ENCODE measurements at regions not wholly inside any gene's neighbourhood (a gene's known extent, or its start where the extent isn't known, plus 50 kb on each side); places are given as distances from the start of the nearest gene placed in this dataset.

GRCh38 chr3:152714507-152714906 lies 120.4 kb upstream of the P2RY1 start:
- DNase-seq (ENCODE audit: extremely low read depth, low read depth), result no peak

DNA sequence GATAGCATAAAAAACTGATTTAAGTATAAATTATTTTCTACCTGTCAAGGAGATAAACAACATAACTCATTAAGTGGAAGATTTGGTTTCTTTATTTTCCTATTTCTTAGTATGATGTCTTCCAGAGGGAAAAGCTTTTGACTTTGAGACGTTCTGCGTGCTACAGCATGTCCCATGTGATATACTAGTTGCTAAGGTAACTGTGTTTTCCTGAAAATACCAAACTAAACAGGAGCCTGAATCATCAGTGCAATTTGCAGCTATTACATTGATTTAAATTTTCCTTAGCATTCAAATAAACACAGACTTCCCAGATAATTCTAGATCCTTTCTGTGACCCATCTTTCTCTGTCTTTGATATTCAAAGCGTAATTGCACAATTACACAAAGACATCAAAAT lies 117.7 kb upstream of the P2RY1 start:
- no peak for DNase-seq (ENCODE audit: extremely low read depth, low read depth)
- TF ChIP-seq CTCF (IDR thresholded peaks at IDR 0.05; ENCODE audit: low read depth, low read length), result no peak

More at GRCh38 chr3:152714507-152714906, 120.4 kb upstream of the P2RY1 start:
- TF ChIP-seq CTCF (IDR thresholded peaks at IDR 0.05; ENCODE audit: low read depth, low read length), result no peak

DNA sequence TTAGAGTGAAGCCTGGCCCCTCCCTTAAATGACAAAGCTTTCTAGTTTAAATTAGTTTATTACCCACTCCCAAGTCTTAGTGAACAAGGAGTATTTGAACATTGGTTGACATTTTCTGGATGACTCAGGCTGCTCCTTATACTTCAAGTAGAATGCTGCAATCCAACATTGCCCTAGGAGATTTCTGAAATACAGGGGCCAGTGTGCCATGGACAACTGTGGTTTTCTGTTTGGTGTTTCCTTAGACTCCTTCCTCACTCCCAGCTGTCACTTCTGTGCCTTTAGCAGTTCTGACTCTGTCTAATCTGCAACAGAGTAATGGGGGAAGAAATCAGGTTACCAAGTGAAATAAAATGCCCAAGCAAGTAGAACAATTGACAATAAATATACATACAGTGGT lies 116.1 kb upstream of the P2RY1 start:
- DNase-seq (ENCODE audit: extremely low read depth, low read depth), result no peak

DNA sequence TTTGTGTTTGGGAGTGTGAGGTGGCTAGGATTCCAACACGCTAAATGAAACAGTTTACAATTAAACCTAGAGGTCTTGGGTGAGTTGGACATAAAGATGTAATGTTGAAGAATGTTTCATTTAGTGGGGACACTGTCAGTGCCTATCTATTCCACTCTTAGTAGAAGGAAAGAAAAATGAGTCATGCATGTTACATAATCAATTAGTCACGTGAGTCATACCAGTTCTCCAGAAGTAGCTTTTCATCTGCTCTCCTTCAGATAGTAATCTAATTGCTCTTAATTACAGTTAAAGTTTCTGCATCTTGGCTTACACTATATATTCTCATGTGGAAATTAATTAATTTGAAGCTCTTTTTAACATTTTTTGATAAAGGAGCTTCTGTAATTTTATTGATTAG lies 115.7 kb upstream of the P2RY1 start:
- TF ChIP-seq CTCF (IDR thresholded peaks at IDR 0.05; ENCODE audit: low read depth, low read length), result no peak
- no peak for DNase-seq (ENCODE audit: extremely low read depth, low read depth)

More for the DNA sequence above, 116.1 kb upstream of the P2RY1 start:
- TF ChIP-seq CTCF (IDR thresholded peaks at IDR 0.05; ENCODE audit: low read depth, low read length), result no peak

DNA sequence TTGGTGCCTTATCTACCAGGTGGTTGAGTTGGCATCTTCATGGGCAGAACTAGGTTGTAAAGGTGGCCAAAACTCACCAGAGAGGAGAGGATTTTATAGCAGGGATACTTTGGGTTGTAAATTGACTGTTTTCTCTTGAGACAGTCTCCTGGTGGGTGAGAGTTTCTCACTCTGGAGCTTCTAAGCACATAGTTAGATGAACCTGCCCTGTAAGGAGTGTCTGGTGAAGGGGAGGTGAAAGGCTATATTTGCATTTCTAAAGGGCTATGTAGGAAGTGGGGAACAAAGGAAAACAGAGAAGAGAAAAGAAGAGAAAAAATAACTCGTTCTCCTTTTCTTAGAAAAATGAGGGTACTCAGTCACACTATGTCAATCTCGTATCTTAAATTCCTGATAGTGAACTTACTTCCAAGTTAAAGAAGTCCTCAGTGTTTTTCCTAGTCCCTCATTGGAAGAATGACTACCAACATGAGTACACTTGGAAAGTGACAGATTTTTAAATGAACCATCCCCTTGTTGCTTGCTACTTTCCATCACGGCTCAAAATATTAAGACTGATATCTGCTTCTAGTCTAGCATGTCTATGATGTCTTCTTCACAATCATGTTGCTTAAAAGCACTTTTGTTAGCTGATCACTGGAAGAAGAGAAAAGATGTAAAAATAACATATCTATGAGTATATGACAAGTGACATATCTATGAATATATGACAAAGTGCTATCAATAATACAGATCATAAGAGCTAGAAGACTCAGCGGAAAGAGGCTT lies 113.8 kb upstream of the P2RY1 start:
- no peak for TF ChIP-seq CTCF (IDR thresholded peaks at IDR 0.05; ENCODE audit: low read depth, low read length)
- DNase-seq (ENCODE audit: extremely low read depth, low read depth), result no peak

- DNase-seq (ENCODE audit: extremely low read depth, low read depth), result no peak
- no peak for TF ChIP-seq CTCF (IDR thresholded peaks at IDR 0.05; ENCODE audit: low read depth, low read length)
These were observed 110.7 kb upstream of the P2RY1 start for GRCh38 chr3:152724270-152724669.

GRCh38 chr3:152728231-152728980 lies 106.5 kb upstream of the P2RY1 start:
- peak; percentile 46 for DNase-seq (ENCODE audit: extremely low read depth, low read depth)
- TF ChIP-seq CTCF (IDR thresholded peaks at IDR 0.05; ENCODE audit: low read depth, low read length), result no peak

Data from AG09319 (cell line).